ENCODE measurements at regions not wholly inside any gene's neighbourhood (a gene's known extent, or its start where the extent isn't known, plus 50 kb on each side); places are given as distances from the start of the nearest gene placed in this dataset.

DNA sequence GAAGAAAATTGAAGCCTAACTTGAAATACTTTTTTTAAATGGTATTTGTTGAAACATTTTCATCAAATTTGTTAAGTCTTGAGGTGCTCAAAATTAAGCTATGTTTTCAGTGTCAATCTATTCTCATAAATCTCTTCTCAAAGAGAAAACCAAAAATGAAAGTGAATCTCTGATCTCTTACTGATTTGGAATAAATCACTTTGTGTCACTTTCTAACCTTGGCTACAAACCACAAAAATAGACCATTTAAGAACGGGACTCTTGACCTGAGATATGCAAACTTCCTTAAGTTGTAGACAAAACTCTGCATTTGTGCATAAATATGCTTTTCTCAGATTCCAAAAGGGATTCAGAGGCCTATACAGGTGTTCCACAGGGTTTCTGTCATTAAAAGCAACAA lies 192.9 kb downstream of the SEC23A start:
- TF ChIP-seq, protein P1, sequence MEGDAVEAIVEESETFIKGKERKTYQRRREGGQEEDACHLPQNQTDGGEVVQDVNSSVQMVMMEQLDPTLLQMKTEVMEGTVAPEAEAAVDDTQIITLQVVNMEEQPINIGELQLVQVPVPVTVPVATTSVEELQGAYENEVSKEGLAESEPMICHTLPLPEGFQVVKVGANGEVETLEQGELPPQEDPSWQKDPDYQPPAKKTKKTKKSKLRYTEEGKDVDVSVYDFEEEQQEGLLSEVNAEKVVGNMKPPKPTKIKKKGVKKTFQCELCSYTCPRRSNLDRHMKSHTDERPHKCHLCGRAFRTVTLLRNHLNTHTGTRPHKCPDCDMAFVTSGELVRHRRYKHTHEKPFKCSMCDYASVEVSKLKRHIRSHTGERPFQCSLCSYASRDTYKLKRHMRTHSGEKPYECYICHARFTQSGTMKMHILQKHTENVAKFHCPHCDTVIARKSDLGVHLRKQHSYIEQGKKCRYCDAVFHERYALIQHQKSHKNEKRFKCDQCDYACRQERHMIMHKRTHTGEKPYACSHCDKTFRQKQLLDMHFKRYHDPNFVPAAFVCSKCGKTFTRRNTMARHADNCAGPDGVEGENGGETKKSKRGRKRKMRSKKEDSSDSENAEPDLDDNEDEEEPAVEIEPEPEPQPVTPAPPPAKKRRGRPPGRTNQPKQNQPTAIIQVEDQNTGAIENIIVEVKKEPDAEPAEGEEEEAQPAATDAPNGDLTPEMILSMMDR (conservative IDR thresholded peaks at IDR 0.05; ENCODE audit: low read length) = no peak
- no peak for TF ChIP-seq EZH2phosphoT487 (IDR thresholded peaks at IDR 0.05; ENCODE audit: borderline replicate concordance, low read depth, low read length)

All from OCI-LY7 (cell line).